GM18861 (cell line): ENCODE measurements at regions not wholly inside any gene's neighbourhood (a gene's known extent, or its start where the extent isn't known, plus 50 kb on each side); places are given as distances from the start of the nearest gene placed in this dataset.

Experiments used
- ATAC-seq: cut with Tn5 transposase; IDR thresholded peaks from one replicate; pipeline ENCODE4 v1.9.1; 2021; ENCODE audit not compliant: unreplicated experiment

DNA sequence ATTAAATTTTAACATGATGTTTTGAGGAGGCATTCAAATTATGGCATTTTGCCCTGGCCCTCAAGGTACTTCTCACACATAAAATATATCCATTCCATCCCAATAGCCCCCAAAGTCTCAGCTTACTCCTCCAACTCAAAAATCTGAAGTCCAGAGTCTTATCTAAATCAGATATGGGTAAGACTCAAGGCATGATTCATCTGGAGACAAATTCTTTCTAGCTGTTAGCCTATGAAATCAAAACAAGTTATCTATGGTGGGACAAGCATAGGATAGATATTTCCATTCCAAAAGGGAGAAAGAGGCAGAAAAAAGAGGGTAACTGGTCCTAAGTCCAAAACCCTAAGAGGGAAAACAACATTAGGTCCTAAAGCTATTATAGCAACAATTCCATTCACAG is 408.4 kb downstream of the ZNF608 start:
- ATAC-seq: no peak

DNA sequence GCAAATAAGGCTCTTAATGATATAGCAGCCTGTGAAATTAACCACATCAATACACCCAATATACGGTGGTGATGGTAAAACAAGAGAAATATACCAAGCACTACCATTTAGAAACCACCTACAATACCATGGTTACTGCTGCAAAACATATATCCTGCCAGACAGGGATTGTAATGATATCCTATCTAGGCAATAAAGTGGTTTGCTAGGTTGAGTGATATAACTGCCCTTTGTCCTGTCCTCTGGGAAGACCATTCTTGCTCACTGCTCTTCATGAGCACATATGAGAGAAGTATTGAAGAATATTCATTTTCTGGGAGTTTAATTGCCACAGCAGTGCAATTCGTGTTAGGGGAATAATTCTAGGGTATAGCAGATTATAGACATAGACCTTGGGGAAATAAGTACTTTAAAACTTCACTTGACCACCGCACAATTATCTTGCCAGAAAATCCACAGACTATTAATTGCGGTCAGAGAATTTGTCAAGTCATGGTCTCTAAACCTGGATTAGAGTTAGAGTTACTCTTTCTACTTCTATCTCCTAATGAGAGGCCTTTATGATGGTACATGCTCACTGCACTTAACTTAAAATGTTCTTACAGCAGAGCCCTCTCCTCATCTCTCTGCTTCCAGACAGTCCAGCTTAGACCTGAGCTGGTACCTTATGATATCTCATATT is 413.0 kb downstream of the ZNF608 start:
- no peak for ATAC-seq

DNA sequence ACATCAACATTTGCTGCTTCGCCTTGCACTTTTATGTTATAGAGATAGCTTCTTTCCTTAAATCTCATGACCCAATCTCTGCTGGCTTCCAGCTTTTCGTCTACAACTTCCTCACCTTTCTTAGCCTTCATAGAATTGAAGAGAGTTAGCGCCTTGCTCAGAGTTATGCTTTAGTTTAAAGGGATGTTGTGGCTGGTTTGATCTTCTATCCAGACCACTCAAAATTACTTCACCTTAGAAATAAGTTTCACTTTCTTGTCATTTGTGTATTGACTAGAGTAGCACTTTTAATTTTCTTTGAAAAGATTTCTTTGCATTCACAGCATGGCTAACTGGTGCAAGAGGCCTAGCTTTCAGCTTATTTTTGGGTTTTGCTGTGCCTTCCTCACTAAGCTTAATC is 414.2 kb downstream of the ZNF608 start:
- no peak for ATAC-seq

DNA sequence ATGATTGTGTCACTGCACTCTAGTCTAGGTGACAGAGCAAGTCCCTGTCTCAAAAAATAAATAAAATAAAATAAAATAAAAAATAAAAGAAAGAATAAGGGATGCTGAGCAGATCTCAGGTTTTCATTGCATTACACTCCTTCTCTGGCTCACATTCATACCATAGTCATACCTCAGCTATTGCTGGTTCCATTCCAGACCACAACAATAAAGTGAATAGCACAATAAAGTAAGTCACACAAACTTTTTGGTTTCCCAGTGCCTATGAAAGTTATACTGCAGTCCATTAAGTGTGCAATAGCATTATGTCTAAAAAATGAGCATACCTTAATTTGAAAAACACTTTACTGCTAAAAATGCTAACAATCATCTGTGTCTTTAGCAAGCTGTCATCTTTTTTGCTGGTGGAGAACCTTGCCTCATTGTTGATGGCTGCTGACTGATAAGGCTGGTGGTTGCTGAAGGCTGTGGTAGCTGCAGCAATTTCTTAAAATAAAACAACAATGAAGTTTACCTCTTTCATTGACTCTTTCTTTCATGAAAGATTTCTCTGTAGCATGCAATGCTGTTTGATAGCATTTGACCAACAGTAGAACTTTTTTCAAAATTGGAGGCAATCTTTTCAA is 415.7 kb downstream of the ZNF608 start:
- no peak for ATAC-seq

DNA sequence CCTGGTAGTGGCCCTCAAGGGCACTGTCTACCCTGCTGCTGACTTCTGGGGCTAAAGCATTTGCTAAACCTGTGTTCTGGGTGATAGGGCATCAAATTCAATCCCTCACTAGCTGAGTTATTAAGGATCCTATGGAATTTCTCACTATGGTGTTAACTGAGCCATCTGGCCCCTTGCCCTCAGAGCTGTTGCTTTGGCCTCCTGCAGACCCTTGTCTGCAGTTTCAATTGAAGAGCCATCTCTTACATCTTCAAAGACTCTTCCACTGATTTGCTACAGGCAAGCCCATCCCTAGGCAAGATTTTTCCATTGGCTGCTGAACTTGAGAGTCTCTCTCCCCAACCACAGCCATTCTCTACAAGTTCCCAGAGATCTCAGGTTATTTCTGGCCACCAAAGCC is 418.2 kb downstream of the ZNF608 start:
- no peak for ATAC-seq

DNA sequence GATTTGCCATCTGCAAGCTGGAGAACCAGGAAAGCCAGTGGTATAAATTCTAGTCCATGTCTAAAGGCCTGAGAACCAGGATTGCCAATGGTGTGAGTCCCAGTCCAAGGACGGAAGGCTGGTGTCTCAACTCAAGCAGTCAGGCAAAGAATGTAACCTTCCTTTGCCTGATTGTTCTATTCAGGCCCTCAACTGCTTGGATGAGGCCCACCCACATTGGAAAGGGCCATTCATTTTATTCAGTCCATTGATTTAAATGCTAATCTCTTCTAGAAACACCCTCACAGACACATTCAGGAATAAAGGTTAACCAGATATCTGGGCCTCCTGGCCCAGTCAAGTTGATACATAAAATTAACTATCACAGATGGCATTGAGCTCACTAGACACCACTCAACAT is 427.8 kb downstream of the ZNF608 start:
- ATAC-seq: no peak

DNA sequence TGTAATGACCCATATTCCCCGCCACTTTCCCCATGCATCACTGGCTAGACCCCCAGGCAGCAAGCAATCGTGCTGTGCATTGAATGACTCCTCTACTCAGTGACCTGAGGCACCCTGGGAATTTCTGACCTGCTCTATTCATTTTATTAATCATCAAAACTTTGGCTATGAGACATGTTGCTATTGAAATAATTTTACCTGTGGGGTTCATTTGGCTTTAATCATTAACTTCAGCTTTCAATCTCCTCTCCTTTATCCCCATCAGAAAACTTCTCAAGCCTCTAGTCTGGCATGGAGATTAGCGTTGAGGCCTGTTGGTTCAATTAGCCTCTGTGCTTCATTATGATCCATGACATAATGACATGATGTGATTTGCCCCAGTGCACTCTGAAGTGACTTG is 429.0 kb downstream of the ZNF608 start:
- no peak for ATAC-seq

DNA sequence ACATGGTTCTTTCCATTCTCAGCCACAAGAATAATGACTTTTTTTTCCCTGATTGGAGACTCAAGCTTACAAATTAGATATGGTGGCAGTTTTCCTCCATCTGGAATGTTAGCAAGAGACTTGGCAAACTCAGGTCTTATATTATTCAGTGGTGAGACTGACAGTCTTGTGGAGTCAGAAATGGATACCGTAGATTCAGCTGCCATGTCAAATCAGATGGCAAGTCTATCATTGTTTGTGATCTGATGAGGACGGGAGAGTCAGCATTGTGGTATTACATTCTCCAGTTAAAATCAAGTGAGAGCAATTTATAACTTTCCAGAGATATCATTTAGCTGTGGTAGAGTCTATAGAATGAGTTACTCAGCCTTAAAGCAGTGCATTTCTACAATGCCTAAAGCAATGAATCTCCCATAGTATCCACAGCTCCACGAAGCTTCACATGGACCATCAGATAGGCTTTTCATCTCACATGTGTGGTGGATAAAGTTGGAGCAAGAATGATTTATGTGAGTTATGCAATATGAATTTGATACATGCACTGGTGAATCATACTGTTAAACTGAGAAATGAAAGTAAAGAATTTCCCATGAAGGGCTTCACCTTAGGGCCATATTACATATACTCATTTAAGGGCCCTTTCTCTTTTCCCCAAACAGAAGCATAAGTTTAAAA is 430.6 kb downstream of the ZNF608 start:
- no peak for ATAC-seq

DNA sequence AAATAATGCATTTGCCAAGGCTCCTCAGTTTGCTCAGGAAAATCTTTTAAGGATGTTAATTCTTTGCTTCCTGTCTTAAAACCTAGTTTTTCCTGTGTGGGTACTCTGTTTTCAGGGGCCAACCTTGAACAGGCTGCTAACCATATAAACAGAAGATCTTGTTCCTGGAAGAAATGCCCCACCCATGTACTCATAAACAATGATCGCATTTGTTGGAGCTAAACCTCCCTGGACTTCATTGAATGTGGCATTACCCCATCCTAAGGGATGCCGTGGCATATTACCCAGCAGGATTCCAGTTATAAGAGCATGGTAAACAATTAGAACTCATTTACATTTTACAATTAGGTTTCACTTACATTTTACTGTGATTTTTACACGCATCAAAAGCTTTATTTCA is 436.0 kb downstream of the ZNF608 start:
- ATAC-seq: no peak

DNA sequence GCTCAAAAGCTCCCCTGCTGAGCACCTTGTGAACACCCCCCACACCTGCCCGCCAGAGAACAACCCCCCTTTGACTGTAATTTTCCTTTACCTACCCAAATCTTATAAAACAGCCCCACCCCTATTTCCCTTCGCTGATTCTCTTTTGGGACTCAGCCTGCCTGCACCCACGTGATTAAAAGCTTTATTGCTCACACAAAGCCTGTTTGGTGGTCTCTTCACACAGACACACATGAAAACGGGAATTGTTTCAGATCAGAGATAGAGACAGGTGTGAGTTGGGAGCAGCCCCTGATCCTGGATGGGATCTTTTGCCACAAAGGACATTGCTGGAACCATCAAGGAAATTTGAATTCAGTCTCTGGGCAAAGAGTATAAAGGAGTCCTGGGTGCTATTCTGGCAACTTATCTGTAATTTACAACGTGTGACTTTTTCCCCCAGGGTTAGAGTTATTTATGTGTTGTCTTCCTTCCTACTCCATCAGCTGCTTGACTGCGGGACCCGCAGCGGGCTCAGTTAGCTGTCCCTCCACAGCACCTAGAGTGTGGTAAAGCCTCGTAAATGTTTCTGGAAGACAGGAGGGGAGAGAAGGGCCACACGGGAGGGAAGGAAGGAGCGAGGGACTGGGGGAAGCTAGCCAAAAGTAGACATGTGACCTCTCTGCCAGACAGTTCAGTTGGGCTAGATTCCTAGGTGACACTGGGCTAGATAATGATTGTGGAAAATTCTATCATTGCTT is 437.0 kb downstream of the ZNF608 start:
- ATAC-seq: no peak

DNA sequence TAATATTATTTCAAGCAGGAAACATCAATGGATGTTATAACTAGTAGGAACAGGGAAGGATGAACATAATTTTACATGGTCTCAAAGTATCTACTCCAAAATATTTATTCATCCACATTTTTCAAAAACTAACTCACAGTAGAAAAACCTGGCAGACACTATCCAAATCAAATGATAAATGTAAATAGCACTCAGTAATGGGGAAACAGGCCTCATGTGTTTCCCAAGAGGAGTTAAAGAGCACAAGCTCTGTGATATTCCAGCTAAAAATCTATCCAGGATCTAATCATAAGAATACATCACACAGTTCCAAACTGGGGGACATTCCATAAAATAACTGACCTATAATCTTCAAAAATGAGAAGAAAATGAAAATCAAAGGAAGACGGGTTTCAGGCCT is 443.1 kb downstream of the ZNF608 start:
- no peak for ATAC-seq

DNA sequence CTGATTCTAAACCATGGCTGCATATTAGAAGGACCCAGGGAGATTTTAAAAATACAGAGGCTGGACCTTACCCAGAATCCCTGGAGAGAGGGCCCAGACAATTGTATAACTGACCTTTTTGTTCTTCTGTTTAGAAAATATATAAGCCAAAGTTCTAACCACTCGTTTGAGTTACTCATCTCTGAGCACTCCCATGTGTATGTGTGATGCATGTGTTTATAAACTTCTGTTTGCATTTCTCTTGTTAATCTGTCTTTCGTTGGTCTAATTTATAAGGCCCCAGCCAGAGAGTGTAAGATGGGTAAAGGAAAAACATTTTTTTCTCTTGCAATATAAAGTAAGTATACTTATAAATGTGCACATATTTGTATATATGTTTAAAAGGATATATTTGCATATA is 443.9 kb downstream of the ZNF608 start:
- ATAC-seq: no peak

DNA sequence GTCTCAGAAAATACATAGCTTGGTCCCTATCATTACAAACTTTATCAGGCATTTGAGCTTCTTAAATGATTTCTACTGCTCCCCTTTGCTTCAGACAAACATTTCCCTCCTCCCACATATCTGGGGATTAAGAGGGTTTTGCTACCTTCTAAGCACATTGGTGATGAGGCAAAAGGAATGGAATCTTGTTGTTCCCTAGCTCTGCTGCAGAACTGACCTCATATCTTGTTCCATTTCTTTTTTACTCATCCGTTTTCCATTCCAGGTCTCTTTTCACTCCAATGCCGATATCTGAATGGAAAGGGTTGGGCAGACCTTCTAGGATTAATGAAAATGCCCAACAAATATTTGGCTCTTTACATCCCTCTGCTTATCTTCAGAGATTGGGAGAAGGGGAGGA is 444.6 kb downstream of the ZNF608 start:
- ATAC-seq: no peak

DNA sequence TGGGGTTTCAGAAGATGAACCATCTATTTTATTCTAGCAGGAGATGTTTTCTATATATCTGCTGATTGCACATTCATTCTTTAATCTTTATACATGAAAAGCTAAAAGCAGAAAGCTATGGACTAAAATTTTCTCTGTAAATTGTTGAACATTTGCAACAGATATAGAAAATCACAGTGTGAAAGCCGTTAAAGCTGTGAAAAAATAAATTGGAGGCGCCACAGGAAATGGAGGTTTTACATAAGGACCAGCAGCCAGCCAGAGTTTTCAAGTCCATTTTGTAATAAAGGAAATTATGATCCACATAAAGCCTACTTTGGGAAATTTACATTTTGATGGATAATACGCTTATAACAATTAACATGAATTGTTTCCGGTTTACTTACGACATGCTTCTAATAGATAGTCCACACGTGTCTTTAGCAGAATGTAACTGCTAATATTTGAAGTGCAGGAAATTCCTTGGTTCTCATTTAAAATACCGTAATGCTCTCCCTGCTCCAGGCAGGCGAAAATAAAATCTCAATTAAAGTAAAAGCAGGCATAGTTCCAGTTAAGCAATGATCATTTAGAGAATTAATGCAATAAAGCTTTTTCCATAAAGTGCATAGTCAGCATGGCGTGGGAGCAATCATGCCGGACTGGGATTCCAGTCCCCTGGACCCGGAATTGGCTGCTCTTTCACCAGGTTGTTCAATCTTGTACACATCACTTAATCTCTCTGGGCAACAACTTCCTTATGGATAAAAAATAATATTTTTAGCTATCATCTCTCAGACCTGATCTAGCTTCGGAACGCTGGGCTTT is 445.4 kb downstream of the ZNF608 start:
- ATAC-seq: no peak

DNA sequence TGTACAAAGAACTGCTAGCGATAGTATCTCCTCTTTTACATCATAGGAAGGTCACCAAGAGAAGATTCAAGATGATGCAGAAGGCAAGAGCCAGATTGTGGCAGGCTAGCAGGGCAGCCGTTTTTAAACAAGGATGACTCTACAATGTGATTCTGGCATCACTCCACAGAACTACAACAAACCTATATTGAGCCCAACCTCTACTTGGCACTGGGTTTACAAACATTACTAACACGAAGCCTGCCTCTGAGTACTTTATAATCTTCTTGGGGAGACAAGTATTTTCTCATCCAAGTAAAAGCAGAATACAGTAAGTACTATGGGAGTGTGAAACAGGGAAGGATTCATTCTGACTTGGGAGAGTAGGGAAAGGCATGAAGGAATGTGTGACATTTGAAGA is 448.6 kb downstream of the ZNF608 start:
- ATAC-seq: no peak

DNA sequence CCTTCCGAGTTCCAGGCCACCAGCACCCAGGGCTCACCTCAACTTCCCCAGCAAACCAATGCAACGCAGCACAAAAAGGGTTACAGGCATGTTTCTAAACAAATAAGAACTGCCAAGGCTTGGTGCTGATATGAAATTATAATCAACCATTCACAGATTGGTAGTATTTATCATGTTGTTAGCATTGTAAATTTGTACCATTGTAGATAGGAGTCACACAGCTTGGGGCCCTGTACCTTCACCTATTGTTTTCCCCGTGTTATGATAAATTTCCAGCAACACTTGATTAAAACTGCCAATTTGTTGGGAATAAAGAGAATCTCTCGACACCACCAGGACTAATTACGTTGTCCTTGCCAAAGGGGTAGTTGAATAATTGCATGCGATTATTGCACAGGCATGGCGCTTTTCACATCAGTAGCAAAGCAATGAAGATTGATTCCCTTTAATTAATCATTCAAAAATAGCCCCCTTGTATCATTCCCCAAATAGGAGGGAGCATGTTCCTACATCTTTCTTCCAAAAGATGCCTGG is 454.1 kb downstream of the ZNF608 start:
- ATAC-seq: no peak

DNA sequence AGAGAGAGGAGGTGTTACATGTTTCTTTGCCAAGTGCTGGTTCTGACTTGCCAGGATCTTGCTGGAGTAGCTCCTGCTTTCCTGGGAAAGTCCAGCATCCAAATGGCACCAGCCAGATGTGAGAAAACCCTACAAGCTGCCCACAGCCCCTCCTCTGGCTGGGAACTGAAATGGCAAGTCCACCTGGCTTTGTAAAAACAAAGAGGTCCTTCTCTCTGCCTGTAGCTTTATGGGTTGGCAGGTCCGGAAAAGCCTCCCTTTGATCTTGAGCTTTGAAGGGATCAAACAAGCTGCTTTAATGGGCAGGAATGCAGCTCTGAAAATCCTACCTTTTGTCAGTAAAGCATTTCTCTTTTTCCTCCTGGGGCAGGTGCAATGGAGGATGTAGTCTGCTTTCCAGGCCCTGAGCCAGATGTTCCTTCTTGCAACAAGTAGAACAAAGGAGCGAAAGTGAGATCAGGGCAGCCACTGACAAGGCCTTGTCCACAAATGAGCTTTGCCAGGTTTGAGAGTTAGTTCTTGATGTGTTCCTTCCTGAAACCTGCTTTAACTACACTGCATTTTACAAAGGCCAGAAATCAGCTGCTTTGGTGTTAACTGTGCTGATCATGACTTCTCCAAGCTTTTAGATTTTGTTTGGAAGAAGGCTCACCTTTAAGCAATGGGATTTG is 456.7 kb downstream of the ZNF608 start:
- no peak for ATAC-seq

DNA sequence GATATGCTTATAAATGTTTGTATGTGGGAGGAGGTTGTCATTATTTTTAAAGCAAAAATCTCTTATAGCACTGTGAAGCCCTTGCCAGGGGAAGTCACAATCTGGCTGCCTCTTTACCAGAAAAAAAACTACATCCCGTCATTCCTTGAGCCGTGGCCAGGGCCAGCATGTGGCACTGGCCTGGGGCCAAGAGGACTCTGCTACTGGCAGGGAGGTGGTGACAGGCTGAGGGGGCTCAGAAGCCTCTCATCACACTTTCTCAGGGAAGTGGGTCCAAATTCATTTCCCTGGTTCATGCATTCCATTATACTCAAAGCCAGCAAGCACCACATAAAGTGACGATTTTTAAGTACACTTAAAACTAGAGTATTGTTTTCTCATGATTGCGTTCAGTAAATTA is 457.3 kb downstream of the ZNF608 start:
- ATAC-seq: no peak

DNA sequence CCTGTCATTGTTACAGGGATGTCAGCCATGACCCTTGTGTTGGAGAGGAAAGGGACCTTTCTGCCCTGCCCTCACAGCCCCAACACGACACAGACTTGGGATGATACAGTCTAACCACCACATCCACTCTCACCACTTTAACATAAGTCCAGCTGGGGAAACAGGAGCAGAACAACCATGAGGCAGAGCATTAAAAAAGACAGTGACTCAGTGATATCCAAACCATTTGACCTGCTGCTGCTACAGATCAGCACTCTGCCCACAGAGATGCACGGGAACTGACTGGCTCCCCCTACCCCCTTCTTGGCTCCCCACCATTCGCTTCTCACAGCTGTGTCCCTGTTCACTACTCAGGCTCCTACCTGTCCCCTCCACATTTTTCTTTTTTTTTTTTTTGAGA is 458.6 kb downstream of the ZNF608 start:
- ATAC-seq: no peak

DNA sequence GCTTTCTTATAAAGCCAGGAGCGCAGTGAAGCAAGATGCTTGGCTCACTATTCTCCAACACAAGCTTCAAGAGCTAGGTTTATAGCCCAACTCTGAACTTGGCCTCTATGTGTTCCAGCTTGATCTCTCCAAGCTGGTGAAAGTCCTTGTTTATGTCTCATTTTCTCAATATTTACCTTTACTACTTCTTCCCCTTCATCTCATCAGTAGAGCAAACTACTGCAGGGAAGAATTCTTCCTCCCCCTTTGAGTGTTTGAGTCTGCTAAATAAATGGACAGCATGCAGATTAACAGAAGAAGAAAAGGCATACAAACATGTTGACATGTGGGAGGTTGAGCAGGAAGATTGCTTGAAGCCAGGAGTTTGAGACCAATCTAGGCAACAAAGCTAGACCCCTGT is 460.7 kb downstream of the ZNF608 start:
- no peak for ATAC-seq
